ENCODE measurements at regions not wholly inside any gene's neighbourhood (a gene's known extent, or its start where the extent isn't known, plus 50 kb on each side); places are given as distances from the start of the nearest gene placed in this dataset.

- peak overlapping the region in 1 of 2 experiments; percentile 47; a peak in 1 of 4 replicates for H3K27ac ChIP-seq (ENCODE audit: low read depth in 2 of 2, low read length in 1 of 2)
- H3K9me2 ChIP-seq: no peaks in the 10 kb centered on the region
- H3K9ac ChIP-seq: no peak overlapping the region
- H4K20me1 ChIP-seq (ENCODE audit: insufficient read depth): no peaks in the 10 kb centered on the region
- ChIA-PET POLR2A (no interaction called here), CTCF (interaction anchor here (0.6 to 2.3 kb wide), 7 partner anchors 18 to 278 kb away, joined by 3 to 6 read pairs (median 3); no protein-coding TSS in a partner anchor)
- no peaks in the 10 kb centered on the region for H3K36me3 ChIP-seq (replicated peaks in 1 of 2; ENCODE audit: control insufficient read depth in 1 of 2, insufficient read depth in 2 of 2, low read length in 1 of 2)
- H3K79me2 ChIP-seq (ENCODE audit: insufficient read depth): no peaks in the 10 kb centered on the region
- TF ChIP-seq, protein P1, sequence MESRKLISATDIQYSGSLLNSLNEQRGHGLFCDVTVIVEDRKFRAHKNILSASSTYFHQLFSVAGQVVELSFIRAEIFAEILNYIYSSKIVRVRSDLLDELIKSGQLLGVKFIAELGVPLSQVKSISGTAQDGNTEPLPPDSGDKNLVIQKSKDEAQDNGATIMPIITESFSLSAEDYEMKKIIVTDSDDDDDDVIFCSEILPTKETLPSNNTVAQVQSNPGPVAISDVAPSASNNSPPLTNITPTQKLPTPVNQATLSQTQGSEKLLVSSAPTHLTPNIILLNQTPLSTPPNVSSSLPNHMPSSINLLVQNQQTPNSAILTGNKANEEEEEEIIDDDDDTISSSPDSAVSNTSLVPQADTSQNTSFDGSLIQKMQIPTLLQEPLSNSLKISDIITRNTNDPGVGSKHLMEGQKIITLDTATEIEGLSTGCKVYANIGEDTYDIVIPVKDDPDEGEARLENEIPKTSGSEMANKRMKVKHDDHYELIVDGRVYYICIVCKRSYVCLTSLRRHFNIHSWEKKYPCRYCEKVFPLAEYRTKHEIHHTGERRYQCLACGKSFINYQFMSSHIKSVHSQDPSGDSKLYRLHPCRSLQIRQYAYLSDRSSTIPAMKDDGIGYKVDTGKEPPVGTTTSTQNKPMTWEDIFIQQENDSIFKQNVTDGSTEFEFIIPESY (IDR thresholded peaks at IDR 0.05; ENCODE audit: borderline replicate concordance, low read depth): no peak
- TF ChIP-seq FOXM1 (IDR thresholded peaks at IDR 0.05; ENCODE audit: low read depth) (no peak), SMC3 (IDR thresholded peaks at IDR 0.05; ENCODE audit: low read depth, low read length) (no peak), RCOR1 (IDR thresholded peaks at IDR 0.05; ENCODE audit: low read length) (no peak), RAD21 (IDR thresholded peaks at IDR 0.05; ENCODE audit: low read length) (0 out of 2 replicates have a peak, but pooled peaks have one; percentile 9), RXRA (IDR thresholded peaks at IDR 0.05; ENCODE audit: borderline replicate concordance, low read depth) (no peak), EZH2phosphoT487 (IDR thresholded peaks at IDR 0.05; ENCODE audit: borderline replicate concordance, low read depth) (no peak), GATA2 (CRISPR knock-in tag; IDR thresholded peaks at IDR 0.05) (peak; percentile 50; the same call in 1 of the 2 replicates), YY1 (IDR thresholded peaks at IDR 0.05; ENCODE audit: low read depth) (no peak)
- TF ChIP-seq, protein P2, sequence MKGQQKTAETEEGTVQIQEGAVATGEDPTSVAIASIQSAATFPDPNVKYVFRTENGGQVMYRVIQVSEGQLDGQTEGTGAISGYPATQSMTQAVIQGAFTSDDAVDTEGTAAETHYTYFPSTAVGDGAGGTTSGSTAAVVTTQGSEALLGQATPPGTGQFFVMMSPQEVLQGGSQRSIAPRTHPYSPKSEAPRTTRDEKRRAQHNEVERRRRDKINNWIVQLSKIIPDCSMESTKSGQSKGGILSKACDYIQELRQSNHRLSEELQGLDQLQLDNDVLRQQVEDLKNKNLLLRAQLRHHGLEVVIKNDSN (IDR thresholded peaks at IDR 0.05; ENCODE audit: borderline replicate concordance, low read depth): no peak
- no peaks in the 10 kb centered on the region; the same call in 1 of the 2 replicates for H3K27me3 ChIP-seq (ENCODE audit: insufficient read depth)
- 31% methylated on average over 5 of the region's 8 CpGs for WGBS (ENCODE audit: low lambda C conversion rate)
- no peak overlapping the region for H2AFZ ChIP-seq (ENCODE audit: low read depth)
- H3K4me1 ChIP-seq (ENCODE audit: control insufficient read depth in 1 of 2, insufficient read depth in 2 of 2, low read depth in 1 of 2, low read length in 1 of 2): peaks cover 0 to 14% of the 10 kb centered on the region in 2 experiments; a peak in 2 of 4 replicates
- H3K9me3 ChIP-seq: no peaks in the 10 kb centered on the region
- peak; percentile 53 for DNase-seq
- no peak overlapping the region for H3K4me2 ChIP-seq
- H3K4me3 ChIP-seq (ENCODE audit: low read depth in 2 of 2, low read length in 1 of 2): no peak overlapping the region
- H3F3A ChIP-seq (replicated peaks; ENCODE audit: insufficient read depth): no peaks in the 10 kb centered on the region
Measured at GRCh38 chr10:71014021-71014805, 125.8 kb upstream of the PCBD1 start.

GRCh38 chr10:71015674-71016073 lies 127.3 kb upstream of the PCBD1 start:
- Histone ChIP-seq H3K9me2 (no peaks in the 10 kb centered on the region), H3K36me3 (replicated peaks in 1 of 2; ENCODE audit: control insufficient read depth in 1 of 2, insufficient read depth in 2 of 2, low read length in 1 of 2) (no peaks in the 10 kb centered on the region), H3K4me3 (ENCODE audit: low read depth in 2 of 2, low read length in 1 of 2) (no peak overlapping the region), H2AFZ (ENCODE audit: low read depth) (no peak overlapping the region), H3K9ac (no peak overlapping the region), H3K27me3 (ENCODE audit: insufficient read depth) (no peaks in the 10 kb centered on the region; the same call in 1 of the 2 replicates), H3K27ac (ENCODE audit: low read depth in 2 of 2, low read length in 1 of 2) (no peak overlapping the region), H4K20me1 (ENCODE audit: insufficient read depth) (no peaks in the 10 kb centered on the region), H3K9me3 (no peaks in the 10 kb centered on the region), H3K4me2 (no peak overlapping the region), H3F3A (replicated peaks; ENCODE audit: insufficient read depth) (no peaks in the 10 kb centered on the region), H3K79me2 (ENCODE audit: insufficient read depth) (no peaks in the 10 kb centered on the region), H3K4me1 (ENCODE audit: control insufficient read depth in 1 of 2, insufficient read depth in 2 of 2, low read depth in 1 of 2, low read length in 1 of 2) (peaks cover 0 to 14% of the 10 kb centered on the region in 2 experiments; a peak in 2 of 4 replicates)
- TF ChIP-seq, protein P2 (IDR thresholded peaks at IDR 0.05; ENCODE audit: borderline replicate concordance, low read depth): no peak
- TF ChIP-seq JUND (IDR thresholded peaks at IDR 0.05): no peak
- no peak for TF ChIP-seq RFX5 (IDR thresholded peaks at IDR 0.05; ENCODE audit: low read length)
- TF ChIP-seq NFIC (IDR thresholded peaks at IDR 0.05; ENCODE audit: borderline replicate concordance): no peak
- TF ChIP-seq RAD21 (IDR thresholded peaks at IDR 0.05; ENCODE audit: low read length): no peak
- TF ChIP-seq MXI1 (IDR thresholded peaks at IDR 0.05; ENCODE audit: low read depth, low read length): no peak
- TF ChIP-seq, protein P3, sequence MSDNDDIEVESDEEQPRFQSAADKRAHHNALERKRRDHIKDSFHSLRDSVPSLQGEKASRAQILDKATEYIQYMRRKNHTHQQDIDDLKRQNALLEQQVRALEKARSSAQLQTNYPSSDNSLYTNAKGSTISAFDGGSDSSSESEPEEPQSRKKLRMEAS (IDR thresholded peaks at IDR 0.05; ENCODE audit: low read depth): no peak
- TF ChIP-seq, protein P4, sequence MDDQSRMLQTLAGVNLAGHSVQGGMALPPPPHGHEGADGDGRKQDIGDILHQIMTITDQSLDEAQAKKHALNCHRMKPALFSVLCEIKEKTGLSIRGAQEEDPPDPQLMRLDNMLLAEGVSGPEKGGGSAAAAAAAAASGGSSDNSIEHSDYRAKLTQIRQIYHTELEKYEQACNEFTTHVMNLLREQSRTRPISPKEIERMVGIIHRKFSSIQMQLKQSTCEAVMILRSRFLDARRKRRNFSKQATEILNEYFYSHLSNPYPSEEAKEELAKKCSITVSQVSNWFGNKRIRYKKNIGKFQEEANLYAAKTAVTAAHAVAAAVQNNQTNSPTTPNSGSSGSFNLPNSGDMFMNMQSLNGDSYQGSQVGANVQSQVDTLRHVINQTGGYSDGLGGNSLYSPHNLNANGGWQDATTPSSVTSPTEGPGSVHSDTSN (IDR thresholded peaks at IDR 0.05): no peak
- no peak for TF ChIP-seq SIN3A (IDR thresholded peaks at IDR 0.05; ENCODE audit: borderline replicate concordance, low read depth, low read length)
- TF ChIP-seq NRF1 (IDR thresholded peaks at IDR 0.05; ENCODE audit: low read depth, low read length): no peak
- TF ChIP-seq ELF1 (IDR thresholded peaks at IDR 0.05): no peak
- no peak for TF ChIP-seq GATA2 (CRISPR knock-in tag; IDR thresholded peaks at IDR 0.05)
- no peak for TF ChIP-seq TAF1 (IDR thresholded peaks at IDR 0.05; ENCODE audit: borderline replicate concordance, low read depth, low read length)
- TF ChIP-seq USF2 (IDR thresholded peaks at IDR 0.05; ENCODE audit: borderline replicate concordance, low read depth, low read length): no peak
- TF ChIP-seq MEF2A (IDR thresholded peaks at IDR 0.05; ENCODE audit: borderline replicate concordance, low read depth): no peak
- ChIA-PET POLR2A (interaction anchor here (1.1 kb wide), 1 partner anchor 60 kb away, joined by 3 read pairs; no protein-coding TSS in a partner anchor), CTCF (interaction anchor here (1.0 to 2.3 kb wide), 3 partner anchors 48 to 254 kb away, joined by 3 to 6 read pairs (median 4); no protein-coding TSS in a partner anchor)
- WGBS (ENCODE audit: low lambda C conversion rate): 61% methylated on average over 6 of the region's 7 CpGs
- no peak for DNase-seq
